GM21390 (cell line): ENCODE measurements at regions not wholly inside any gene's neighbourhood (a gene's known extent, or its start where the extent isn't known, plus 50 kb on each side); places are given as distances from the start of the nearest gene placed in this dataset.

ENCODE experiments used
- ATAC-seq: cut with Tn5 transposase; IDR thresholded peaks from one replicate; pipeline ENCODE4 v1.9.1; 2021; ENCODE audit not compliant: unreplicated experiment

GRCh38 chr6:74645108-74645849 is 560.6 kb downstream of the COL12A1 start:
- no peak for ATAC-seq

GRCh38 chr6:74642101-74642500 is 563.8 kb downstream of the COL12A1 start:
- no peak for ATAC-seq

GRCh38 chr6:74638412-74638811 is 567.4 kb downstream of the COL12A1 start:
- no peak for ATAC-seq

GRCh38 chr6:74632196-74632875 is 573.5 kb downstream of the COL12A1 start:
- ATAC-seq: no peak

- ATAC-seq: no peak
Measured at GRCh38 chr6:74631564-74631963, 574.3 kb downstream of the COL12A1 start.

- ATAC-seq: no peak
Measured at GRCh38 chr6:74626288-74626687, 579.6 kb downstream of the COL12A1 start.

- ATAC-seq: no peak
Measured at GRCh38 chr6:74623027-74623426, 582.8 kb downstream of the COL12A1 start.

- ATAC-seq: no peak
Measured at GRCh38 chr6:74611220-74611619, 594.6 kb downstream of the COL12A1 start.

GRCh38 chr6:74610352-74610751 is 595.5 kb downstream of the COL12A1 start:
- ATAC-seq: no peak

GRCh38 chr6:74609871-74610270 is 596.0 kb downstream of the COL12A1 start:
- ATAC-seq: no peak

GRCh38 chr6:74607934-74608333 is 597.9 kb downstream of the COL12A1 start:
- ATAC-seq: no peak

- no peak for ATAC-seq
Measured at GRCh38 chr6:74607468-74607867, 598.4 kb downstream of the COL12A1 start.

GRCh38 chr6:74606582-74607071 is 599.2 kb downstream of the COL12A1 start:
- ATAC-seq: no peak

- ATAC-seq: no peak
Measured at GRCh38 chr6:74605922-74606581, 599.8 kb downstream of the COL12A1 start.

GRCh38 chr6:74604279-74604678 is 601.6 kb downstream of the COL12A1 start:
- no peak for ATAC-seq

- ATAC-seq: no peak
Measured at GRCh38 chr6:74603322-74604076, 602.4 kb downstream of the COL12A1 start.

- no peak for ATAC-seq
Measured at GRCh38 chr6:74602206-74602605, 603.6 kb downstream of the COL12A1 start.

GRCh38 chr6:74598462-74599393 is 607.1 kb downstream of the COL12A1 start:
- ATAC-seq: peak; percentile 92

GRCh38 chr6:74597840-74598239 is 608.0 kb downstream of the COL12A1 start:
- peak; percentile 40 for ATAC-seq

- no peak for ATAC-seq
Measured at GRCh38 chr6:74597266-74597665, 608.6 kb downstream of the COL12A1 start.
